H9 (cell line): ENCODE measurements at regions not wholly inside any gene's neighbourhood (a gene's known extent, or its start where the extent isn't known, plus 50 kb on each side); places are given as distances from the start of the nearest gene placed in this dataset.

Experiments used
- DNase-seq: peaks from one replicate; pipeline ENCODE4 v3.0.0-alpha.2; 2017
- H2AFZ ChIP-seq: one replicate; pipeline ENCODE4 v1.6.1; 2013; ENCODE audit warnings: mild to moderate bottlenecking, low read length, control low read depth, moderate library complexity
- H2AK5ac ChIP-seq: 2 replicates; pipeline ENCODE4 v1.6.1; 2013; ENCODE audit warnings: low read length, control low read depth, mixed read lengths; ENCODE audit not compliant: insufficient read length
- H2BK120ac ChIP-seq: one replicate; pipeline ENCODE4 v1.6.1; 2013; ENCODE audit warnings: low read depth, mild to moderate bottlenecking, low read length, control low read depth, inconsistent platforms; ENCODE audit not compliant: poor library complexity, severe bottlenecking
- H2BK12ac ChIP-seq: 2 replicates; pipeline ENCODE4 v1.6.1; 2013; ENCODE audit warnings: low read length, control low read depth, mixed read lengths, low read depth; ENCODE audit not compliant: insufficient read length
- H2BK15ac ChIP-seq: 2 replicates; pipeline ENCODE4 v1.6.1; 2013; ENCODE audit warnings: low read depth, low read length, control low read depth
- H2BK20ac ChIP-seq: one replicate; pipeline ENCODE4 v1.6.1; 2013; ENCODE audit warnings: low read depth, mild to moderate bottlenecking, low read length, control low read depth, inconsistent platforms; ENCODE audit not compliant: poor library complexity, severe bottlenecking
- H2BK5ac ChIP-seq: 2 replicates; pipeline ENCODE4 v1.6.1; 2013; ENCODE audit warnings: low read length, control low read depth, mixed read lengths; ENCODE audit not compliant: insufficient read length
- H3K14ac ChIP-seq: 2 replicates; pipeline ENCODE4 v1.6.1; 2013; ENCODE audit warnings: low read length, control low read depth; ENCODE audit not compliant: insufficient read depth
- H3K18ac ChIP-seq: 2 replicates; pipeline ENCODE4 v1.6.1; 2013; ENCODE audit warnings: low read depth, mild to moderate bottlenecking, mixed read lengths, low read length, control low read depth; ENCODE audit not compliant: insufficient read length
- H3K23ac ChIP-seq: 2 replicates; pipeline ENCODE4 v1.6.1; 2013; ENCODE audit warnings: low read length, control low read depth, mixed read lengths, low read depth; ENCODE audit not compliant: insufficient read length
- H3K23me2 ChIP-seq: 2 replicates; pipeline ENCODE4 v1.6.1; 2013; ENCODE audit warnings: low read depth, mild to moderate bottlenecking, mixed read lengths, low read length, control low read depth; ENCODE audit not compliant: insufficient read length, poor library complexity, severe bottlenecking
- H3K27ac ChIP-seq: 2 replicates; pipeline ENCODE4 v1.5.1; 2013; ENCODE audit warnings: low read length, control low read depth, mixed read lengths, low read depth; ENCODE audit not compliant: insufficient read length
- H3K27me3 ChIP-seq: 2 replicates; pipeline ENCODE4 v1.6.1; 2013; ENCODE audit warnings: low read length, control low read depth, inconsistent platforms; ENCODE audit not compliant: insufficient read depth
- H3K4ac ChIP-seq: 2 replicates; pipeline ENCODE4 v1.6.1; 2013; ENCODE audit warnings: low read depth, mild to moderate bottlenecking, control low read depth, inconsistent platforms, low read length, moderate library complexity
- H3K4me1 ChIP-seq: 2 replicates; pipeline ENCODE4 v1.6.1; 2013; ENCODE audit warnings: low read length, control low read depth, inconsistent platforms; ENCODE audit not compliant: insufficient read depth
- H3K4me2 ChIP-seq: 2 replicates; pipeline ENCODE4 v1.6.1; 2013; ENCODE audit warnings: low read length, control low read depth, mixed read lengths; ENCODE audit not compliant: insufficient read length, insufficient read depth
- H3K56ac ChIP-seq: 2 replicates; pipeline ENCODE4 v1.6.1; 2013; ENCODE audit warnings: low read depth, mild to moderate bottlenecking, mixed read lengths, low read length, control low read depth; ENCODE audit not compliant: insufficient read length
- H3K79me1 ChIP-seq: 2 replicates; pipeline ENCODE4 v1.6.1; 2013; ENCODE audit warnings: low read depth, mild to moderate bottlenecking, moderate library complexity, low read length, control low read depth, inconsistent platforms; ENCODE audit not compliant: insufficient read depth, poor library complexity, severe bottlenecking
- H3K79me2 ChIP-seq: 2 replicates; pipeline ENCODE4 v1.6.1; 2013; ENCODE audit warnings: low read length, control low read depth, inconsistent platforms; ENCODE audit not compliant: insufficient read depth
- H3K9ac ChIP-seq: 2 replicates; pipeline ENCODE4 v1.6.1; 2013; ENCODE audit warnings: low read length, control low read depth, mixed read lengths; ENCODE audit not compliant: insufficient read length; ENCODE audit errors: extremely low read depth
- H3K9me3 ChIP-seq: one replicate; pipeline ENCODE4 v1.6.1; 2013; ENCODE audit warnings: low read depth, low read length, inconsistent platforms; ENCODE audit not compliant: control insufficient read depth
- H3T11ph ChIP-seq: one replicate; pipeline ENCODE4 v1.6.1; 2013; ENCODE audit warnings: mild to moderate bottlenecking, low read length, control low read depth, inconsistent platforms
- H4K20me1 ChIP-seq: one replicate; pipeline ENCODE4 v1.6.1; 2013; ENCODE audit not compliant: control insufficient read depth, insufficient read length, insufficient read depth
- H4K5ac ChIP-seq: 2 replicates; pipeline ENCODE4 v1.6.1; 2013; ENCODE audit warnings: low read depth, mild to moderate bottlenecking, mixed read lengths, low read length, control low read depth; ENCODE audit not compliant: insufficient read length
- H4K8ac ChIP-seq: replicated peaks from 2 replicates; pipeline ENCODE4 v1.6.1; 2013; ENCODE audit warnings: low read length, control low read depth, mixed read lengths, low read depth; ENCODE audit not compliant: insufficient read length
- H4K91ac ChIP-seq: 2 replicates; pipeline ENCODE4 v1.6.1; 2013; ENCODE audit warnings: low read depth, mild to moderate bottlenecking, moderate library complexity, mixed read lengths, low read length, control low read depth; ENCODE audit not compliant: insufficient read length
- H3K27ac Mint-ChIP-seq, 3 experiments: 2 replicates in 2 of 3; 3 replicates in 1 of 3; pipeline ENCODE4 v1.8.0; 2020 to 2021; ENCODE audit warnings: mixed read lengths in 3 of 3, mild to moderate bottlenecking in 1 of 3, moderate library complexity in 1 of 3
- H3K27me3 Mint-ChIP-seq: 2 replicates; pipeline ENCODE4 v1.8.0; 2021; ENCODE audit warnings: low read depth, mild to moderate bottlenecking, moderate library complexity, mixed read lengths
- H3K36me3 Mint-ChIP-seq, 3 experiments: 2 replicates in 2 of 3; 3 replicates in 1 of 3; pipeline ENCODE4 v1.8.0; 2020 to 2021; ENCODE audit warnings: low read depth in 3 of 3, mixed read lengths in 3 of 3; ENCODE audit not compliant: insufficient read depth in 1 of 3
- H3K4me1 Mint-ChIP-seq, 2 experiments: 2 replicates each; pipeline ENCODE4 v1.8.0; 2020; ENCODE audit warnings: mixed read lengths in 2 of 2
- H3K4me3 Mint-ChIP-seq, 2 experiments: 2 replicates in 1 of 2; 3 replicates in 1 of 2; pipeline ENCODE4 v1.8.0; 2020 to 2021; ENCODE audit warnings: mild to moderate bottlenecking in 2 of 2, mixed read lengths in 2 of 2, moderate library complexity in 1 of 2
- H3K9me3 Mint-ChIP-seq, 2 experiments: 2 replicates in 1 of 2; 3 replicates in 1 of 2; pipeline ENCODE4 v1.8.0; 2020; ENCODE audit warnings: mild to moderate bottlenecking in 2 of 2, mixed read lengths in 2 of 2, moderate library complexity in 1 of 2
- WGBS: extraction: QIAGEN DNeasy Blood & Tissue Kit; methylation state at CpG from one replicate; pipeline ENCODE4 v1.1.7; 2013; ENCODE audit warnings: missing lambda C conversion rate, low lambda C conversion rate, mixed read lengths; ENCODE audit not compliant: insufficient read length; ENCODE audit errors: extremely low coverage; 5-methylcytosine and 5-hydroxymethylcytosine counted together
- TF ChIP-seq, protein P1 (sequence below): fragments of 200-600 bp; sonication (generic); conservative IDR thresholded peaks from 3 replicates; pipeline ENCODE4 v1.8.0; 2021; ENCODE audit warnings: antibody characterized with exemption, mild to moderate bottlenecking

- Histone ChIP-seq H3K27ac (no peak overlapping the region), H3K4ac (no peak overlapping the region), H3K4me1 (peaks cover 4% of the 10 kb centered on the region; the same call in 1 of the 2 replicates), H2BK20ac (no peak overlapping the region), H3K9ac (no peak overlapping the region), H3K23ac (no peak overlapping the region), H3K4me2 (no peak overlapping the region), H2BK120ac (no peak overlapping the region), H2BK15ac (no peak overlapping the region), H3T11ph (no peak overlapping the region), H3K79me1 (no peaks in the 10 kb centered on the region), H4K20me1 (no peaks in the 10 kb centered on the region), H4K8ac (no peak overlapping the region), H2AFZ (no peak overlapping the region), H4K5ac (no peak overlapping the region), H3K27me3 (no peaks in the 10 kb centered on the region), H3K14ac (no peak overlapping the region), H3K56ac (no peak overlapping the region), H3K79me2 (no peaks in the 10 kb centered on the region), H2AK5ac (no peak overlapping the region), H2BK12ac (no peak overlapping the region), H3K23me2 (no peaks in the 10 kb centered on the region), H4K91ac (no peak overlapping the region), H3K18ac (no peak overlapping the region), H3K9me3 (no peaks in the 10 kb centered on the region), H2BK5ac (no peak overlapping the region)
- no peak for DNase-seq
- Mint-ChIP-seq H3K27me3 (no peaks in the 10 kb centered on the region), H3K36me3 (no peaks in the 10 kb centered on the region), H3K27ac (no peak overlapping the region), H3K4me1 (peaks cover 17 to 19% of the 10 kb centered on the region in 2 experiments), H3K9me3 (no peaks in the 10 kb centered on the region), H3K4me3 (no peak overlapping the region)
- WGBS = no CpG with 5 or more reads among the region's 5 CpGs
- TF ChIP-seq, protein P1, sequence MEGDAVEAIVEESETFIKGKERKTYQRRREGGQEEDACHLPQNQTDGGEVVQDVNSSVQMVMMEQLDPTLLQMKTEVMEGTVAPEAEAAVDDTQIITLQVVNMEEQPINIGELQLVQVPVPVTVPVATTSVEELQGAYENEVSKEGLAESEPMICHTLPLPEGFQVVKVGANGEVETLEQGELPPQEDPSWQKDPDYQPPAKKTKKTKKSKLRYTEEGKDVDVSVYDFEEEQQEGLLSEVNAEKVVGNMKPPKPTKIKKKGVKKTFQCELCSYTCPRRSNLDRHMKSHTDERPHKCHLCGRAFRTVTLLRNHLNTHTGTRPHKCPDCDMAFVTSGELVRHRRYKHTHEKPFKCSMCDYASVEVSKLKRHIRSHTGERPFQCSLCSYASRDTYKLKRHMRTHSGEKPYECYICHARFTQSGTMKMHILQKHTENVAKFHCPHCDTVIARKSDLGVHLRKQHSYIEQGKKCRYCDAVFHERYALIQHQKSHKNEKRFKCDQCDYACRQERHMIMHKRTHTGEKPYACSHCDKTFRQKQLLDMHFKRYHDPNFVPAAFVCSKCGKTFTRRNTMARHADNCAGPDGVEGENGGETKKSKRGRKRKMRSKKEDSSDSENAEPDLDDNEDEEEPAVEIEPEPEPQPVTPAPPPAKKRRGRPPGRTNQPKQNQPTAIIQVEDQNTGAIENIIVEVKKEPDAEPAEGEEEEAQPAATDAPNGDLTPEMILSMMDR = no peak
Observed at GRCh38 chr13:54633456-54633855, 1604.8 kb downstream of the OLFM4 start.
